ENCODE measurements at regions not wholly inside any gene's neighbourhood (a gene's known extent, or its start where the extent isn't known, plus 50 kb on each side); places are given as distances from the start of the nearest gene placed in this dataset.

DNA sequence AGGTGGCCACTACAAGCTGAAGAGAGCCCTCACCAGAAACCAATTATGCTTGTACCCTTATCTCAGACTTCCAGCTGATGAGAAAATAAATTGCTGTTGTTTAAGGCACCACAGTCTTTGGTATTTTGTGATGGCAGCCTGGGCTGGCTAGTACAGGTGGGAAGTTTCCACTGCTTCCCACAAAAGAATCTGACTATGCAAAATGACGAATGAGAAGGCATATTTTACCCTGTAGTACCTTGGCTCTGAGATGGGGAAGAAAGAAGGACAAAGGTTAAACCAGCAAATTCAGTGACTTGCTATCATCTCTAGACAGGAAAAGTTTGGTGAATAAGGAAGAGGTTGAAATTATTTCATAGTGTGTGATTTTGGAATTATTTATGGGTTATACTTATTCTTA, 112.8 kb upstream of the ELL2 start:
- Histone ChIP-seq H3K4me1 (ENCODE audit: control insufficient read depth, insufficient read depth, low read length) (no peaks in the 10 kb centered on the region), H3K27ac (ENCODE audit: low read length) (no peak overlapping the region), H3K4me3 (ENCODE audit: low read length) (no peak overlapping the region), H3K9me3 (ENCODE audit: control insufficient read depth, insufficient read depth, low read length) (no peaks in the 10 kb centered on the region), H3K36me3 (ENCODE audit: control insufficient read depth, insufficient read depth, low read length) (no peaks in the 10 kb centered on the region), H3K27me3 (ENCODE audit: control insufficient read depth, insufficient read depth, low read length) (no peaks in the 10 kb centered on the region)
- H3K4me3 Mint-ChIP-seq: no peak overlapping the region
- ATAC-seq: no peak
- WGBS (ENCODE audit: insufficient coverage): 67% methylated on average over 1 of the region's 1 CpG
- no peak for DNase-seq
- peaks cover 5 to 8% of the 10 kb centered on the region in 2 donors for H3K27me3 Mint-ChIP-seq (ENCODE audit: low read depth in 2 of 2)
- H3K4me1 Mint-ChIP-seq: no peaks in the 10 kb centered on the region
- intact Hi-C loops (cut with micrococcal nuclease): no loop called here
- H3K36me3 Mint-ChIP-seq: no peaks in the 10 kb centered on the region
- no peak for TF ChIP-seq CTCF (IDR thresholded peaks at IDR 0.05)
- H3K9me3 Mint-ChIP-seq: no peaks in the 10 kb centered on the region
- H3K27ac Mint-ChIP-seq: no peak overlapping the region

GRCh38 chr5:96072791-96073165, 111.1 kb upstream of the ELL2 start:
- no peaks in the 10 kb centered on the region for H3K4me1 ChIP-seq (ENCODE audit: control insufficient read depth, insufficient read depth, low read length)
- no peaks in the 10 kb centered on the region for H3K36me3 ChIP-seq (ENCODE audit: control insufficient read depth, insufficient read depth, low read length)
- ATAC-seq (no peak), DNase-seq (no peak)
- Mint-ChIP-seq H3K4me1 (no peaks in the 10 kb centered on the region), H3K27me3 (ENCODE audit: low read depth in 2 of 2) (peaks cover 3 to 8% of the 10 kb centered on the region in 2 donors), H3K36me3 (no peaks in the 10 kb centered on the region), H3K9me3 (no peaks in the 10 kb centered on the region), H3K4me3 (no peak overlapping the region), H3K27ac (no peak overlapping the region)
- intact Hi-C loops (cut with micrococcal nuclease): no loop called here
- no peaks in the 10 kb centered on the region for H3K9me3 ChIP-seq (ENCODE audit: control insufficient read depth, insufficient read depth, low read length)
- TF ChIP-seq CTCF (IDR thresholded peaks at IDR 0.05): no peak
- no peak overlapping the region for H3K4me3 ChIP-seq (ENCODE audit: low read length)
- no peak overlapping the region for H3K27ac ChIP-seq (ENCODE audit: low read length)
- H3K27me3 ChIP-seq (ENCODE audit: control insufficient read depth, insufficient read depth, low read length): no peaks in the 10 kb centered on the region
- WGBS (ENCODE audit: insufficient coverage): 69% methylated on average over 2 of the region's 3 CpGs

DNA sequence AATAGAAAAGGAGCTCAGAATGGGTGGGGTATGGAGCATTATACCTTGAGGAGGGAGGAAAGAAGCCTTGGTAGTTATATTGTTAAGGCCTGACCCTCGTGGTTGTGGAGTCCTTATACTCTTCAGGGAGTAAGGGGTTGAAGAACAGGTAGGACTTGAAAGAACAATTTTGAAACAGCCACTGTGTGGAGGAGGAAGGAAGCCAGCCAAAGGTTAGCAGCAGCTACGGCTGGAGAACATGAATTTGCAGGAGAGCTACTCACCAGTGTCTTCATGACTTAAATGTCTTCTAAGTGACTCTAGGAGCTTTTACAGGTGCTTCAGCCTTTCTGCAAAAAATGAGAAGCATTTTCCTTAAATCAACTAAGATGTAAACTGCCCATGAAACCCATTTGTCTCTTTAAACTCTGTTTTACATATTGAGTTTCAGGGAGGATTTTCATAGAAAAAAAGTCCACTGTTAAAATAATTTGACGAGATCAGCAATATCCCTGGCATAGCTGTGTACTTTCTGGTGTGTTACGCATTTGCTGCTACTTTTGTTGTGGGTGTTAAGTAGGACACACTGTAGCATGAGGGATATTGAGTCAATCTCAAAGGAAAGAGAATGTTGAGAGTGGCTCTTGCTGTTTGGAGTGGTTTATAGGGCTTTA, 110.6 kb upstream of the ELL2 start:
- H3K27me3 ChIP-seq (ENCODE audit: control insufficient read depth, insufficient read depth, low read length): no peaks in the 10 kb centered on the region
- H3K9me3 ChIP-seq (ENCODE audit: control insufficient read depth, insufficient read depth, low read length): no peaks in the 10 kb centered on the region
- no peak overlapping the region for H3K4me3 ChIP-seq (ENCODE audit: low read length)
- H3K4me3 Mint-ChIP-seq: no peak overlapping the region
- H3K4me1 ChIP-seq (ENCODE audit: control insufficient read depth, insufficient read depth, low read length): no peaks in the 10 kb centered on the region
- no peak for ATAC-seq
- intact Hi-C loops (cut with micrococcal nuclease): no loop called here
- 59% methylated on average over 4 of the region's 4 CpGs for WGBS (ENCODE audit: insufficient coverage)
- no peaks in the 10 kb centered on the region for H3K4me1 Mint-ChIP-seq
- no peak for TF ChIP-seq CTCF (IDR thresholded peaks at IDR 0.05)
- H3K27me3 Mint-ChIP-seq (ENCODE audit: low read depth in 2 of 2): peaks cover 0 to 8% of the 10 kb centered on the region in 2 donors
- H3K36me3 Mint-ChIP-seq: no peaks in the 10 kb centered on the region
- no peaks in the 10 kb centered on the region for H3K9me3 Mint-ChIP-seq
- no peak overlapping the region for H3K27ac ChIP-seq (ENCODE audit: low read length)
- no peak overlapping the region for H3K27ac Mint-ChIP-seq
- DNase-seq: no peak
- H3K36me3 ChIP-seq (ENCODE audit: control insufficient read depth, insufficient read depth, low read length): no peaks in the 10 kb centered on the region

DNA sequence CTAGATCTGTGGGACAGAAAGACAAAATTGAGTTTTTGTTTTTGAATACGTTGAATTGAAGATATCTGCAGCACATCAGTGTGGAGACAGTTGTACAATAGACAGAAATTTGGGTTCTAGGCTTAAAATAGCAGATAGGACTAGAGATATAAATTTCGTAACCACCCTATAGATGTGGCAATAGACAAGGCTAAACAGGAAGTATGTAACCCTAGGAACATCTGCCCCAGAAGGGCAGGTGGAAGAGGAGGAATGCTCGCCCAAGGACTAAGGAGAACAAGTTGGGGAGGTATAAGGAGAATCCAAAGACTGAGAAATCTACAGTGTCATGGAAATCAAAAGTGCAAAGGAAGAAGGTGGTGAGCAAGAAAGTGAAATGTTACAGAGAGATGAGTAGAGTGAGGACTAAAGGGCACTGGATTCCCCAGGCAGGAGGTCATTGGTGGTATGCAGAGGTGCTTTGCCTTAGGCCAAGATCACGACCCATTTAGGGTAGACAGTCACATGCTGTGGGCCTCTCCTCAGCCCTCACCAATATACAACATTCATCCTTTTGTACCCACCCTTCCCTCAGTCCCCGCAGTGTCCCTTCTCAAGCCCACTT, 109.1 kb upstream of the ELL2 start:
- 83% methylated on average over 5 of the region's 5 CpGs for WGBS (ENCODE audit: insufficient coverage)
- H3K27ac Mint-ChIP-seq: no peak overlapping the region

More for the DNA sequence above, 109.1 kb upstream of the ELL2 start:
- intact Hi-C loops (cut with micrococcal nuclease): no loop called here
- Mint-ChIP-seq H3K4me1 (no peaks in the 10 kb centered on the region), H3K9me3 (no peaks in the 10 kb centered on the region), H3K4me3 (no peak overlapping the region), H3K36me3 (no peaks in the 10 kb centered on the region), H3K27me3 (ENCODE audit: low read depth in 2 of 2) (peaks cover 0 to 8% of the 10 kb centered on the region in 2 donors)
- ATAC-seq (no peak), DNase-seq (no peak)
- Histone ChIP-seq H3K36me3 (ENCODE audit: control insufficient read depth, insufficient read depth, low read length) (no peaks in the 10 kb centered on the region), H3K27me3 (ENCODE audit: control insufficient read depth, insufficient read depth, low read length) (no peaks in the 10 kb centered on the region), H3K9me3 (ENCODE audit: control insufficient read depth, insufficient read depth, low read length) (no peaks in the 10 kb centered on the region), H3K27ac (ENCODE audit: low read length) (no peak overlapping the region), H3K4me3 (ENCODE audit: low read length) (no peak overlapping the region), H3K4me1 (ENCODE audit: control insufficient read depth, insufficient read depth, low read length) (no peaks in the 10 kb centered on the region)
- TF ChIP-seq CTCF (IDR thresholded peaks at IDR 0.05): no peak

Data from natural killer cell (primary cell).